HFFc6 (cell line): ENCODE measurements at regions not wholly inside any gene's neighbourhood (a gene's known extent, or its start where the extent isn't known, plus 50 kb on each side); places are given as distances from the start of the nearest gene placed in this dataset.

ENCODE experiments used
- DNase-seq: peaks from one replicate; pipeline ENCODE4 v3.0.0-alpha.2; 2018
- H3K27ac Mint-ChIP-seq: 2 replicates; pipeline ENCODE4 v1.8.0; 2020; ENCODE audit warnings: mild to moderate bottlenecking, mixed read lengths
- H3K27me3 Mint-ChIP-seq: 2 replicates; pipeline ENCODE4 v1.8.0; 2021; ENCODE audit warnings: mild to moderate bottlenecking, moderate library complexity, mixed read lengths; ENCODE audit not compliant: insufficient read depth
- H3K36me3 Mint-ChIP-seq: 2 replicates; pipeline ENCODE4 v1.8.0; 2021; ENCODE audit warnings: low read depth, mixed read lengths
- H3K4me1 Mint-ChIP-seq: 2 replicates; pipeline ENCODE4 v1.8.0; 2020; ENCODE audit warnings: low read depth, mixed read lengths
- H3K4me3 Mint-ChIP-seq: 2 replicates; pipeline ENCODE4 v1.8.0; 2020; ENCODE audit warnings: mild to moderate bottlenecking, moderate library complexity, mixed read lengths
- H3K9me3 Mint-ChIP-seq: 2 replicates; pipeline ENCODE4 v1.8.0; 2020; ENCODE audit warnings: mild to moderate bottlenecking, mixed read lengths
- TF ChIP-seq, protein P1 (sequence below): fragments of 200-600 bp; sonication (generic); IDR thresholded peaks from 2 replicates; pipeline ENCODE4 v1.5.0; 2021; ENCODE audit warnings: antibody characterized with exemption, mild to moderate bottlenecking

DNA sequence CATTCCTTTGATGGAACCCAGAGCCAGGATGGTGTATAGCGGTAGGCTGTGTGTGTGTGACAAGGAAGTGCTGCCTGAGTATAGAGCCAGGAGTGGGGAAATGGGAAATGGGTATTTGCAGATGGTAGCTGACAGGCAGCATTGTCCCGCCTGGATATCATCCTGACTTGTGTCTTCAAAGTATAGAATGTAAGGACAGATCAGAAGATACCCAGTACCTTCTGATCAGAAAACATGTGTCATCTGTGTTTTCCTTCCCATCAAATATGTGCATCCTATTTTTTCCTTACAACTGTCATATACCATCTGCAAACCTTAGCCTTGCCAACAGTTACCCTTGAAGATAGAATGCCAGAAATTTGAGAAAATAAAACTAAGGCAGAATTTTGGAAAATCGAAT, 146.2 kb upstream of the CBLB start:
- no peak for DNase-seq
- H3K36me3 Mint-ChIP-seq, result peaks cover 12% of the 10 kb centered on the region; the same call in 1 of the 2 replicates
- no peaks in the 10 kb centered on the region for H3K27me3 Mint-ChIP-seq
- H3K4me1 Mint-ChIP-seq, result peaks cover 42% of the 10 kb centered on the region
- no peak overlapping the region for H3K4me3 Mint-ChIP-seq
- no peaks in the 10 kb centered on the region; the same call in none of the 2 replicates for H3K9me3 Mint-ChIP-seq
- TF ChIP-seq, protein P1, sequence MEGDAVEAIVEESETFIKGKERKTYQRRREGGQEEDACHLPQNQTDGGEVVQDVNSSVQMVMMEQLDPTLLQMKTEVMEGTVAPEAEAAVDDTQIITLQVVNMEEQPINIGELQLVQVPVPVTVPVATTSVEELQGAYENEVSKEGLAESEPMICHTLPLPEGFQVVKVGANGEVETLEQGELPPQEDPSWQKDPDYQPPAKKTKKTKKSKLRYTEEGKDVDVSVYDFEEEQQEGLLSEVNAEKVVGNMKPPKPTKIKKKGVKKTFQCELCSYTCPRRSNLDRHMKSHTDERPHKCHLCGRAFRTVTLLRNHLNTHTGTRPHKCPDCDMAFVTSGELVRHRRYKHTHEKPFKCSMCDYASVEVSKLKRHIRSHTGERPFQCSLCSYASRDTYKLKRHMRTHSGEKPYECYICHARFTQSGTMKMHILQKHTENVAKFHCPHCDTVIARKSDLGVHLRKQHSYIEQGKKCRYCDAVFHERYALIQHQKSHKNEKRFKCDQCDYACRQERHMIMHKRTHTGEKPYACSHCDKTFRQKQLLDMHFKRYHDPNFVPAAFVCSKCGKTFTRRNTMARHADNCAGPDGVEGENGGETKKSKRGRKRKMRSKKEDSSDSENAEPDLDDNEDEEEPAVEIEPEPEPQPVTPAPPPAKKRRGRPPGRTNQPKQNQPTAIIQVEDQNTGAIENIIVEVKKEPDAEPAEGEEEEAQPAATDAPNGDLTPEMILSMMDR, result no peak
- peak overlapping the region; percentile 85; the same call in 1 of the 2 replicates for H3K27ac Mint-ChIP-seq

DNA sequence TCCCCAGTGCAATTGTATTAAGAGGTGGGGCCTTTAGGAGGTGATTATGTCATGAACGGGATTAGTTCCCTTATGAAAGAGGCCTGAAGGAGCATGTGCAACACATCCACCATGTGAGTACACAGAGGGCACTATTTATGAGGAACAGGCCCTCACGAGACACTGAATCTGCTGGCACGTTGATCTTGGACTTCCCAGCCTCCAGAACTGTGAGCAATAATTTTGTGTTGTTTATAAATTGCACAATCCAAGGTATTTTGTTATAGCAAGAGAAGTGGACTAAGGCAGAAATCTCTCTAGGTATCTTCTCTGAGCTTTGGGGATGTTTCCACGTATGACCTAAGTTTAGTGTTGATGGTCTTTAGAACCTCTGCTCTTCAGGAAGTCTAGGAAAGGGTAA, 149.3 kb upstream of the CBLB start:
- Mint-ChIP-seq H3K9me3 (no peaks in the 10 kb centered on the region; the same call in none of the 2 replicates), H3K36me3 (peaks cover 12% of the 10 kb centered on the region; the same call in 1 of the 2 replicates), H3K4me1 (peaks cover 35% of the 10 kb centered on the region), H3K27me3 (no peaks in the 10 kb centered on the region), H3K4me3 (no peak overlapping the region), H3K27ac (no peak overlapping the region)
- no peak for DNase-seq
- TF ChIP-seq, protein P1, result no peak

DNA sequence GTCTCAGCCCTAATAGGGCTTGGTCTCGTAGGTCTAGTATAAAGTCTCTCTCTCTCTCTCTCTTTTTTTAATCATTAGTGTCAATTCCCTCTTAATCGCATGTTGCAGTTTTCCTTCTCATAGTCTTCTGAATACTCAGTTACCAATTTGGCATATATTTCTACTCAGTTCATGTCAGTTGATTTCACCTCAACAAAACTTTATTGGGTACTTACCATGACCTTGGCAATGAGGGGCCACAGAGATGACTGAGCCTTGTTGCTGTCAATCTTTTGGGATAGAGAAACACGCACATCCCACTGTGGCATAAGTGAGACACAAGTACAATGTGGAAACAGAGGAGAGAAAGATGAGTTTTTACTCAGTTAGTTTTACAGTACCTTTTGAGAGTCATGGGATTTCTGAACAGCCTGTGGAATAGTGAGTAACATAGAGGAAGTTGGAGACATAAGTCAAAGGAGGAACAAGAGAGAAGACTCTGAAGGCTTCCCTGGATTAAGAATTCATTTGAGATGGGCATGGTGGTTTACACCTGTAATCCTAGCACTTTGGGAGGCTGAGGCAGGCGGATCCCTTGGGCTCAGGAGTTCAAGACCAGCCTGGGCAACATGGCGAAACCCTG, 150.2 kb upstream of the CBLB start:
- Mint-ChIP-seq H3K36me3 (peaks cover 12% of the 10 kb centered on the region; the same call in 1 of the 2 replicates), H3K27me3 (no peaks in the 10 kb centered on the region), H3K4me3 (no peak overlapping the region), H3K27ac (no peak overlapping the region), H3K9me3 (no peaks in the 10 kb centered on the region; the same call in none of the 2 replicates), H3K4me1 (peaks cover 26% of the 10 kb centered on the region)
- DNase-seq, result no peak
- TF ChIP-seq, protein P1, result no peak

DNA sequence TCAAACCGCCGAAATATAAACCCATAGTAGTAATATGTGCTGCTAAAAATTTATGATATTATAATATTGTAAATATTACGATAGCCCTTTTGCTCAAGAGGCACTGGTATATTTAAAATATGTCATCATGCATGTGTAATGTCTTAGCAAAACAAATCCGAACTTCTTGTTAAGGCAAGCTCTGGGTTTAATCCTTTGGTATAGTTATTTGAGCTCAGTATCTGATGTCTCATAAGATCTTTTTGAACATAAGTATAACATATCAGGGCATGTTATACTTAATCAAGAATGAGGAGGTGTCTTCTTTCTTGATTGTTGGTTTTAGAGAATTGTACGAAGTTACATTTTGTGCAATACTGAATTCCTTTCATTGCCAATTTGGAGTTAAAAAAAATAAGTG, 154.1 kb upstream of the CBLB start:
- no peaks in the 10 kb centered on the region; the same call in none of the 2 replicates for H3K27me3 Mint-ChIP-seq
- peaks cover 12% of the 10 kb centered on the region; the same call in 1 of the 2 replicates for H3K36me3 Mint-ChIP-seq
- TF ChIP-seq, protein P1, result no peak
- peaks cover 21% of the 10 kb centered on the region for H3K4me1 Mint-ChIP-seq
- DNase-seq, result no peak
- H3K4me3 Mint-ChIP-seq, result no peak overlapping the region
- no peaks in the 10 kb centered on the region; the same call in none of the 2 replicates for H3K9me3 Mint-ChIP-seq
- no peak overlapping the region for H3K27ac Mint-ChIP-seq

DNA sequence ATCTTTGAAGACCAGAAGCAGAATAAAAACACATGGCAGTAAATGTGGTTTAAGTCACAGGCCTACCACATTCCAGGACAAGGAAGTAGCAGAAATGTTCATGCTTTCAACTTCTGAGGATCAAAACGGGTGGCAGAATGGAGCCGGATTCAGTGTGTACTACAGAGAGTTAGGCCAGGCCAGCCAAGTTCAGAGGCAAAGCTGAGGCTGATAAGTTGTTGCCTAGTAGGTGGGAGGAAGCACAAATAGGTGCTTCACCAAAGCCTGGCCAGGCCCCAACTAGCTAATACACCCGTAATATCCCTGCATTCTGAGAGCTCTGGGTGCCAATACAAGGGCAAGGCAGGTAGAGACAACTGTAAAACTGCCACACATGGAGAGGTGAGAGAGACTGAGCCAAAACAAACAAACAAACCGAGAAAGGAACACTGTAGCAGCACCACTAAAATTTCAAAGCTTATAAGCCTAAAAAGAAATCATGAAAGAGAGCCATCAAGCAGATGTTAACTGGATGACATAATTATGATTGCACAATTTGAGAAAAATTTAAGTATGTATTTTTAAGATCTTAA, 156.4 kb upstream of the CBLB start:
- no peak for DNase-seq
- Mint-ChIP-seq H3K4me1 (peaks cover 25% of the 10 kb centered on the region), H3K36me3 (no peaks in the 10 kb centered on the region), H3K27ac (peak overlapping the region; percentile 32), H3K27me3 (no peaks in the 10 kb centered on the region; the same call in none of the 2 replicates), H3K4me3 (no peak overlapping the region), H3K9me3 (no peaks in the 10 kb centered on the region)
- TF ChIP-seq, protein P1, result no peak
